Activated CD4-positive, alpha-beta T cell treated with anti-CD3 and anti-CD28 coated beads for 4 hours (primary cell): ENCODE measurements at regions not wholly inside any gene's neighbourhood (a gene's known extent, or its start where the extent isn't known, plus 50 kb on each side); places are given as distances from the start of the nearest gene placed in this dataset.

Experiments
- DNase-seq, 2 donors: peaks; one replicate each; pipeline ENCODE4 v3.0.0-alpha.2; 2020

DNA sequence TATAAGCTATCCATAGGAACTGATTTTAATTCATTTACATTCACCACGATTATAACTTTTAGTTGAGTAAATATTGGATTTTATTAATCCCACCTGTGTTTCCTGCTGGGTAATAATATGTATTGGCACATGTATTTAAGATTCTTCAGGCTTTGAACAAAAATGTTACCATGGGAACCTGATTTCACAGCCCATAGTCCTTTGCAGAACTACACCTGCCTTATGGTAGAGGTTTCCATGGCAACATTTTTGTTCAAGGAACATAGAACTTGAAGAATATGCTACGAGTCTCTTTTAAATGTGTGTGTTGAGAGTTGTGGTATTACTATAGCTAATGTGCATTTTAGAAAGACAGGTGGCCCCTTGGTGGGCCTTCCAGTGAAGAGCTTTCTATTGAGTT lies 317.4 kb downstream of the SAMD5 start:
- DNase-seq = no peak

DNA sequence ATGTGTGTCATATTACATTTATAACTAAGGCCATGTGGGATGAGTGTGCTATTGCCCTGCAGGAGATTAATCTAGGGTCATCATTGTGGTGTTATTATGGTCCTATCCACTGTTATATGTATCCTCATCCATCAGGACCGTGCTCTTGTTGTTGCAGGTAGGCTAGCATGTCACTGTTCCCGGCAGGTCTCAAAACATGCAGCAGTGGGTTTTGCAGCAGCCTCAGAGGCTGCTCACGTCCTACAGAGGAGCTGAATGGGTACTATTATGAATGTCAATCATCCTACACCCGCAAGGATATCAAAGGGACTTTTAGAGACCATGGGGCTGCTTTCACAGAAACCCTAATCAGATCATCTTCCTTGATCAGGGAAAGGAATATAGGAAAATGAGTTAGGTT lies 318.2 kb downstream of the SAMD5 start:
- DNase-seq = no peak

DNA sequence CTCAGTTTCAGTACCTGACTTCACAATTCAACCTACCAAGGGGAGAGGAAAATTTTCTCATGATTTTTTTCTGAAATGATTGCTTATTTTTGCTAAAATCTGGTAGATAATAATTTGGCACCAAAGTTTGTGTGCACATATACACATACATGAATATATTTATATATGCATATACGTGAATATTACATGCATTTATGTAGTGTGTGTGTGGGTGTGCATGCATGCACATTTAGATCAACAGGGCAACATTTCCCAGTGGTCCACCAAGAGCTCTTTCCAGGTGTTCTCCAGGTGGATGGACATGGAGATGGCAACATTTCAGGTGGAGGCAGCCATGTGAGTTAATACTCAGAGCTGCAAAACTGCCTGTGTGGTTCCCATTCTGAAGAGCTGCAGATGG lies 320.9 kb downstream of the SAMD5 start:
- DNase-seq = no peak

DNA sequence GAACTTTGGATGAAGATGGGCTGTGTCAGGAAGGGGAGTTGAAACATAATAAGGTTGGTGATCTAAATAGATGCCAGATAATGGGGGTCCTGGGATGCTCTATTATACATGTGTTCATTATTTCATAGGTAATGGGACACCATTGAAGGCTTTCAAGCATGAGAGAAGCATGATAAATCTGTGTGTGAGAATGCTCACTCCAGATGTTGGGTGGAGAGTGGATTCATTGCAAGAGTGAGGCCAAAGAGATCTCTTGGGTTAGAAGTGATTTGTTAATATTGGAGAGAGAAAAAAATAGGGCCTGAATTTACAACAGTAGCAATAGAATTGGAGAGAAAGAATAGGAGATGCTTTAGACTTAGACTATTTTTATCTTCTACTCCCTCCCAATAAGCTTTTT lies 321.3 kb downstream of the SAMD5 start:
- no peak for DNase-seq

DNA sequence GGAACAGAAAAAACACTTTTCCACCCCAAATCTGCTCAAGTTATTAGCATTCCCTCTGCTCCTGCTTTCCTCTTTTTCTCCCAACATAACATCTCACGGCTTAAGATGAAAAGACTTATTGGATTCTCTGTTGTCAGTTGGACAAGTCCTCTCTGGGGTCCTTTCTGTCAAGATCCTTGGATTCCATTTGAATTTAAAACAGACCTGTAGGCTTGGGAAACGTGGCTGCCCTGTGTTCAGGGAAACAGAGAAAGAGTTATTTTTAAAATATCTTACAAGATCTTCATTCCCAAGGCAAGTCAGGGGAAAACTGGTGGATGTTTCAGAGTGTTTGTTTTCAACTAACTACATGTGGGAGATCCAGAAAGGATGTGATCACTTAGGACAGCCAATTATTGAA lies 322.9 kb downstream of the SAMD5 start:
- DNase-seq = no peak

DNA sequence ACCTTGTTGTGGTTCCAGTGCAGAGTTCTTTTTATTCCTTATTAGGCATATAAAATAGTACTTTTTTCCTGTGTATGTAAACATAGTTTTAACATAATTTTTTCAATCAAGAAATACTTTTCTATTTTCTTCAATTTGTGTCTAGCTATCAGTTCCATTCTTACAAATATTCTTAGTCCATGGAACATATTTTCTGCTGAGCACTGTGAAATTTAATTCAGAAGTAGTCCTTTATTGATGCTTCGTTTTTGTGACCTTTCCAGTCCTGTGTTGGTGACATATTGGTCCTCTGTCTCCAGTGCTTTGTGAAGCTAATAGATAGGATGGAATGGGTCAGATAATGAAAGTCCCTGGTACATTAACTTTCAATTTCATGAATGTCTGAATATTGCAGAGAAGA lies 325.1 kb downstream of the SAMD5 start:
- no peak for DNase-seq

DNA sequence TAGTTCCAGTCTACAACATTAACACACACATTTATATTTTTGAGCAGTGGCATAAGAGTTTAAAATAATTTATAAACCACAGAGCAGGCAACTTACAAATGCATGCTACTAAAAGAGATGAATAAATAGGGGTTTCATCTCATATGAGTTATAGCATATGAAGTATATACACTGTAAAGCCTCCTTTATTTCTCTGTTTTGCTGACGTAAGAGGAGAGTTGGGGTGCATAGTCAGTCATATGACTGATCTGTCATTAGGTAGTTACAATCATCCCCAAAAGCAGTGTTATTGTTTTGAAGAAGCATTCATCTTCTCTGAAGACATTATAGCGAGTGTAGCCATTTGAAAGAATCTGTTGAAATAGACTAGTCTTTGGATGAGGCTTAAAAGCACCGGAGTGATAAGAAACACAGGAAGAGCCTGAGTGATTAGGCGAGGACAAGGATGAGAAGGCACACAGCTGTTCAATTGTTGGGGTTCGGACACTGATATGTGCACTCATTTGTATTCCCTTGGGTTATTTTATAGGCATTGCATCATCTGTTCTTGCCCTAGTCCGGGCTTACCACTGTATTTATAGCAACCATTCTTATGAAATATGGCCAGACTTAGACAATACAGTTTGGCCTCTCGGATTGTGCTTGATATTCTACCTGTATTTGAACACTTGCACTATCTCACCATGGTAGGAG lies 325.7 kb downstream of the SAMD5 start:
- no peak for DNase-seq

DNA sequence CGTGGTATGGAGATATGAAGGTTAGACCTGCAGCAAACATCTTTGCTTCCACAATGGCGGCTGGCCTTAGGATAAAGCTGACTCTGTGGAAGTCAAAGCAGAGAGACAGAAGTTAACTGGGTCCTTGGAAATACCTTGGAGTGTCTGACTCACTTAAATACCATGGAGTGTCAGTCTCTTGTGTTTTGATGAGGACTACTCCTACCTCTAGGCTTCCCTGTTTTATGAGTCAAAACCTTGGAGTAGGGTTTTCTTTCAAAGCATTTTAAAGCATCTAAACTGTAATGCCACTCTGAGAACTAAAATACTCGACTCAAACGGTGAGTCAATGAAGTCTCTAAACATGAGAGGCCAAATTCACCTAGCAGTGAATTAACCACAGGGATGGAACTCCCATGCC lies 329.1 kb downstream of the SAMD5 start:
- no peak for DNase-seq

DNA sequence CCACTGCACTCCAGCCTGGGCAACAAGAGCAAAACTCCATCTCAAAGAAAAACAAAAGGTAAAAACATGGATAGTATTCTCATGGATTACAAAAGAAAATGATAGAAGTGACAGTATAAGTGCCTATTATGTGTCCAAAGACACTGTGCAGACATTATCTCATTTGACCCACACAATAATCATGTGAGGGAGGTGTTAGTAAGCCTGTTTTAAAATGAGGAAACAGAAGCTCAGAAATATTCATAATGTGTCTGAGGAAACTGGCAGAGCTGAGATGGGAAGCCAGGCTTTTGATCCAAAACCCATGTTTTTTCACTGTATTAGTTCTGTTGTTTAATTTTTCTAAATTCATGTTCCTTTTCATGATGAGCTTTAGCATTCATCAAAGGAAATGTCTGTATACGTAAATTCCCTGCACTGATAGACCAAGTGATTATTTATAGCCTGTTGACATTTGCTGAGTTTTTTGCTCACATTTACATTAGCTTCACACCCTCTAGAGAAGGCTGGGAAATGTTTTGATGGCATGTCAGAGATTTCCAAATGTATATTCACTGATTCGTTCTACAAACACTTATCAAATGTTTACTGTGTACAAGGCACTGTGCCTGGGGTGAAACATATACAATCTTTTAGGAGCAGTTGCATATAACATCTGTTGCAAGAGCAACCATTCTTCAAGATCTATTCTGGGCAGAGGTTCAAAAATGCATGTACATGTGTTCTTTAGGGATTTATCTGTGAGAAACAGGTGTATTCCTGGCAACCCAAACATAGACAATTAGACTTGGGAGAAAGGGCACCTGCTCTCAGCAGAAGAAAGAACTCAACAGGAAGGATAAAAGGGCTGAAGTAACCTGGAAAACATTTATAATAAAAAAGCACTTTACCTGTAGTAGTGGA lies 331.5 kb downstream of the SAMD5 start:
- DNase-seq = no peak

DNA sequence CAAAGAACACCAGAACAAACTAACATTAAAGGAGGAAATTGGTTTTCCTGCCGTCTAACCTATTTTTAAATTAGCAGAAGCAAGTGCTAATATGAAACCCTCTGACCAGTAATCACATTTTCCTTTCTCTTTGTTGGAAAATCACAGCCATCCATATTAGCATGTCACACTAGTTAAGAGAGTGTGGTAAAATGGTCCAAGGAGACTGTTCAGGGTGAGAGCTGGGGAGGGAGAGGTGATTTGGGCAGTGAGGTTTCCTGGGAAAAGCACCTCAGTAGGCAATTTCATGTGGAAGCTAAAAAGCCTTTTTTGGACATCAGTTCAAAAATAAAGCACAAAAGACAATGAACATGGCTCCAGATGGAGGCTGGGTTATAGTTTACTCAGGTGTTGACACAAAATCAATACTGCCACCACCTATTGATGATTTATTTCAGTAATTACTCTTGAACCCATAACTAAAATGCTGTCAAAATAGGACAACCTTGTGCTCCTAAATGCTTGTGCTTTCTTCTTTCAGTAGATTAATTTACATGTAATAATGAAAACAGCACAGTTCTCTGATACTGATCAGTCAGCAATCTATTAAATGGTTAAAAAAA lies 333.2 kb downstream of the SAMD5 start:
- DNase-seq = no peak

DNA sequence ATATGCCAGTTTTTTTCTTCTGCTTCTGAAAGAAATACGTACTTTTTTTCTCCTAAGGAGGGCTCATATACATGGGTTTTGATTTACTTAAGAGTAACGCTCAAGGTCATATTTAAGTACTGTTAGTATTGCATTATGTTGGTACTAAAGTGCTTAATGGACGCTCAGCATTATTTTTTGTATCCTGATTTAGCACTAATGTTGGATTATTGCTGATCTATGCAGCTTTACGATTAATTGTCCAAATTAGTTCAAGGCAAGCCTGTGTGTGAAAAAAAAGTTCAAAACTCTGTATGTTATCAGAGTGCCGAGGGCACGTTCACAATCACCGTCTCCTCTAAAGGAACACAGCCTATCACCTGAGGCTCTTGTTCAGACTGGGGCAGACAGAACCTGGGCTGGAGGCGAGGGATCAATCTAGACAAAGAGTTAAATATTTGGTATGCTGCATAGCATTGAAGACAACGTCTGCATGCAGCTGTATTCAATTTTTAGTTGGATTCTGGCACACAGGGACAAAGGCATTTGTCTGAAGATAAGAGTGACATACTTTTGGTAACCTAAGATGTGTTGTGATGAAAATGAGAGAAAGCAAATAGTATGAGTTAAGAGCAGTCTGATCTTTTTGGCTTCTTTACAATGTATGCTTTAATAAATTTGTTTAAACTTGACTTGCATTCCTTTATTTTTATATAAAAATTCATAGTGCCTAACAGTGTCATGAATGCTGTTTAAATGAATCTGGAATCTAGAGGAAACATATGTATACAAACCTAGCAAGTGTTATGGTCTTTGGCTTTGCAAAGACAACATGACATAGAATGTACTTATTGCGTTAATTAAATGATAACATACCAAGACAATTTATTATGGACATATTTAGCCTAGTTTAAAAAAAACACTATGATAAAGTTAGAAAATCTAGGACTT lies 341.2 kb downstream of the SAMD5 start:
- no peak for DNase-seq

DNA sequence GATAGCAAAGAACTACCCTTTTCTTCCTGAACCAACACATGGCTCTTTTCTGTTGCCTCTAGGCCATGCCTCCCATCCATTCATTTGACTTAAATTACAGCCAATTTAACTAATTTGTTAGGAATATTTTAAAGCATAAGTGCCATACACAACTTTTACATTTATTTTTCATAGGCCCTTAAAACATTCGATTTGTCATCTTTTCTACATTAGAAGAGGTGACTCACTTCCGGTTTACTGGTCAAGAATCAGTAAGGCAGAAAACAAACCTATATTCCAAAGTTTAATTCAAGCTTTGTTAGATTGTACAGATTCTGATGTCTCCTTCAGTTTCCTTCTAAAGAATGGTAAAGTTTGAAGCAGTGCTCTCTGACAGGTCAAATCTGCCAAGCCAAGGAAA lies 344.3 kb downstream of the SAMD5 start:
- DNase-seq = no peak

DNA sequence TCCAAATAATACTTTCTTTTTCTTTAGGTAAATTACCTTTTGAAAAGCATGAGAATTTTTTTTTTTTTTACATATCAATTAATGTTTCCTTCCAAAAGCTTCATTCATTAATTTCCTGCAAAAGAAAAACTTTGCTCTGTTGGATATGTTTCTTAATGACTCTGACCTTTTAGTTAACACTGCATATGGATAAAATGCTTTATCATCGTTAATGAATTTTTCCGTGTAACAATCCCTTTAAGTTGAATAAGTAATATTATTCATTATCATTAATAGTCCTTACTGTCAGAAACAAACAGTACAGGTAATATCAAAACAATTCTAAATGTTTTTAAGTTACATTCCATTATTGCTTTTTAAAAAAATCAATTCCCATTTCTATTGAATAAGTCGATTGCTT lies 345.1 kb downstream of the SAMD5 start:
- no peak for DNase-seq

DNA sequence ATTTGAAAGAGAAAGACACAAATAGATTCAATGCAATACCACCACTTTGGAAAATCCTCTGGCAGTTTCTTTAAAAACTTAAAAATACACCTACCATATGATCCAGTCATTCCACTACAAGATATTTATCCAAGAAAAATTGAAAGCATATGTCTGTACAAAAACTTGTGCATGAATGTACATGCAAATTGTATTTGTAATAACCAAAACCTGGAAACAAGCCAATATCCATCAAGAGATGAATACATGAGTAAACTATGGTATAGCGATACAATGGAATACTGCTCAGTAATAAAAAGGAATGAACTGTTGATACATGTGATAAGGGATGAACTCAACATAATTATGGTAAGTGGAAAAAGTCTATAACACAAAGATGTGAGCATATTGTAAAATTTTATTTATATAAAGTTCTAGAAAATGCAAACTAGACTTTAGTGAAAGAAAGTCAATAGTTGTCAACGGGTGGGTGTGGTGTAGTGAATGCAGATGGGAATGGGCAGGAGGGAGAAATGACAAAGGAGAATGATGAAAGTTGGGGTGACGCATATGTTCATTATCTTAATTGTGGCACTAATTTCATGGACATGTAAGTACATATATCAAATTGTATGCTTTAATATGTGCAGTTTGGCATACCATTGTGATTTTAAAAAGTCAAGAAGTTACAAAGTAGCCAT lies 347.5 kb downstream of the SAMD5 start:
- DNase-seq = no peak

DNA sequence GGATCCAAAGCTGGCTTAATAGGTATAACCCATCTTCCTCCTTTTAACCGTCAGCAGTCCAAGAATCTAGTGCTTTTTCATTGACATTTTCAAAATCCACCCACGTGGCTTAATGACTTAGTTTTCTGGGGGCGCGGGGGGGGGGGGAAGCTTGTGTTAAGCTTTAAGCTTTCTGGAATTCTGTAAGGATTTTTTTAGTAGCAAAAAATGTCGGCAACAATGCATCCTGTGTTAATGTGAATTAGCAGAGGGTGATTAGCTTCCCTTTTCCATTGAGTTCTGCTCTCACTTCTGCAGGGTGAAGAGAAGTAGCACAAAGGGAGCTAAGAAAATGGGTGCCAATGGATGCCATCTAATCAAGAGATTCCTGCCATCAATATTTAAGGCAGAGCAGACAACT lies 348.2 kb downstream of the SAMD5 start:
- DNase-seq = no peak

DNA sequence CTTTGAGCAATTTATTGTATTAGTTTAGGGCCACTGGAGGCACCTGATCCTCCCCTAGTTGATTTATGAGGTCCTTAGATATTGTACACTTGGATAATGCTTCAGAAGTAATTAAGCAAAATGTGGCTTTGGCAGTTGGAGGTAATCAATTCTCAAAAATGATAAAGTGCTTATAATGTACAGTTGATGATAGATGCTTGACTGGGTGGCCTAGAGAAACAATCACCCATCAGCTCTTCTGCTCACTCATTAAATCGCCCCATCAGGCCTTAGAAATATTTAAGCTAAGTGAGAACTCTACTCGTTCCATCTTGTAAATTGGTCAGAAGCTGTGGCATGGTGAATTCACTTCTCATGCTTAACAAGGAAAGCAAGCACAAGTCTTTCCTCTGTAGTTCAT lies 349.9 kb downstream of the SAMD5 start:
- DNase-seq = no peak

DNA sequence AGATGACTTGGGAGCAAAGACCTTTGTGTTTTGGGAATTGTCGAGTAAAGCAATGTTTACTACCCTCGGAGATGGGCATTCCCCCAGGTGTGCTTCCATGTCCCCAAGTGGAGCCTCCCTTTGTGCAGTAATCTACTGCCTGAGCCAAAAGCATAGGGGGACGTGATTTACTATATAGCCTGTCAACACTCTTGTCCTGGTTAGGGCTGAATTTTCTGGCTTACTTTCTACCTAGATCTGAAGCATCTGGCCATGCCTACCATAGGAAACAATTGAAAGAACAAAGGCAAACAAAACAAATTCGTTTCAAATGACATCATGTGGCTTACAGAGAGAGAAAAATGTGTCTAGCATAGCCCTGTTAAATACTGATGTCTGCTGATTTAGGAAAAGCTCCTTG lies 350.6 kb downstream of the SAMD5 start:
- no peak for DNase-seq

DNA sequence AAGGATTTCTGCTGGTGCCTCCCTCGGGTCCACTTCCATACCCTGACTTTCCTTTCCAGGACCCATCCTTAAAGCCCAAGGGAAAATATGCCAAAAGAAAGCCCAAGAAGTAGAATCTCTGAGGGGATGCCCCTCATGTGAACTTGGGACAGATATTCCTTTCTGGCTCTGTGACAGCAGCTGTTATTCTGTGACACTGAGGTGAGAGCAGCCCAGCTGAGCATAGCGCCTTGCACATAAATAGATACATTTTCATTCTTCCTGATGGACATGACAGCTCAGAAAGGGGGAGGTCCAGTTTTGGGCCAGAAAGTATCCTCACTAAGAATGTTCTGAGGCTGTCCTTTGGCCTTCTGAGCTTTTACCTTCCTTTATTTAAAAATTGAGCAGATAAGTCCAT lies 353.2 kb downstream of the SAMD5 start:
- DNase-seq = no peak

DNA sequence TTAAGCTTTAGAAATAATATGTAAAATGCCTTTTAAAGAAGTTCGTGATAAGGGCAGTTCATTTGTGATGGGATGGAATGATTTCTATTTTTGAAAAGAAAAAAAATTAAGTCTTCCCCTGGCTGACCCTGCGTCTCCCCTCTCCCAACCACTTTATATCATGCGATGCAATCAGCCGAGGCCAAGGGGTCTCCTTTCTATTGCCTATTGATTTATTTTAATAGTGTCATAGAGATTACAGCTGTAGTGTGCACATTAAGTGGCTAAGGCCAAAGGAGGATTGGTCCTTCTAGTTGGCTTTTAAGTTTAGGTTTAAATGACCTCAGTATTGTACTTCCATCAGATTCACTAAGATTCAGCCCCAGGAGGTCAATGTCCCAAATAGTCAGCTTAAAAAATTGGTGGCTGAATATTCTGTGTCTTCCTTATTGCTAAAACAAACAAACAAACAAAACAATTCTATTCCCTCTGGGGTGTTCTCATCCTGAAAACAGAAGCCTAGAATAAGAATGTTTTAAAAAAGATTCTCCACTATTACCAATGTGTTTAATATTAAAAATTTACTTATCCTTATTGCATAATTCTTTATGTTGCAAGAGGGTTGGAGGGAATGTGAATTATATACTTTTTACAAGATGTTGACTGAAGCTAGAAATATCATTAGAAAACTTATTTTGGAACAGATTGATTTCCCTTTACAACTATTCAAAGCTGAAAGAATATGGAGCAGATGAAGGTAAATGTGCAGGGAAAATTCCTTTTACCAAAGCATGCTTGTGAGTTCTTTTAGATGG lies 359.1 kb downstream of the SAMD5 start:
- DNase-seq = no peak

DNA sequence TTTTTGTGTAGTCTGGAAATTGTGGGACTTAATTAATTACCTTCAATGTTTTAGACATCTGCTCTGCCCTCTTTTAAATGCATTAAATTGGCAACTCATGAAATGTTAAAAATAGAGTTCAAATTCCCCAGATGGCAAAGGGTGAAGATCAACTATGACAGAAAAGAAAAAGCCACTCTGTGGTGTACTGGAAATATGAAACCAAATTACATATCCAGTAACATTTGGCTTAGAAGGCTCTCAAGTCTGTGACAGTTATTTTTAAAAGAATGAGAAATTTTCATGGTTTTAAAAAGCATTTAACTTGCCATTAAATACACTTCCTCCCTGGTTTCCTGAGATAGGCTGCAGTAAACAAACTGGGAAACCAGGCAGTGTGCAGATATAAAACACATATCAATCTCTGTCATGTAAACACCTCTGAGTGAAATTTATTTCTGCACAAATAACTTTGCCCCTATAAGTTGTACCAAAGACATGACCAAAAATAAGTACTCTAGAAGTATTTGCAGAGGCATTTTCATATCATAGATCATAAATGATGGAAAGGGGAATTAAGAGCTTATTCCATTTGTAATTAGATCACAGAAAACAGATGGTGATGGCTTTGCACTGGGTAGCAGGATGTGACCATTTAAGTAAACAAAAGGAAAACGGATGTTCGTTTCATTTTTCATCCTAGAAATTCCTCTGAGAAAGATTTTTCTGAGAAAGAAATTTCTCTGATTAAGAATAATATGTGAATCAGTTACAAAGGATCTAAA lies 360.1 kb downstream of the SAMD5 start:
- DNase-seq = no peak

DNA sequence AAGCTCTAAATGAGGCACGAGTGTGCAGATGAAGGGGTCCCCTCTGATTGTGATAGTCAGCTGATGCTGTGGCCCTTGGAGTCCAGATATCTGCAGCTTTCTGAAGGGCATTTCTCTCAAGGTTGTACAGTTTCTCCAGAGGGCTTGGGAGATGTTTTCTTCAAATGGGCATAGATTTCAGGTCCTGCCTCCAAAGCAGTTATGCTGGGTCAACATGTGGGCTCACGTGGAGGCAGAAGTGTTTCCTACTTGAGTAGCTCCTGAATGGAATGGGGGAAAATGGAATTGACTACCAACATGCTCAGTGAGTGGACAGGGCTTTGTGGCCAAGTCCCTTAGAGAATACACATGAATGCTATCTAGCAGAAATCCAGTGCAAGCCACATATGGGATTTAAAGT lies 360.7 kb downstream of the SAMD5 start:
- no peak for DNase-seq
